ENCODE measurements at regions not wholly inside any gene's neighbourhood (a gene's known extent, or its start where the extent isn't known, plus 50 kb on each side); places are given as distances from the start of the nearest gene placed in this dataset.

DNA sequence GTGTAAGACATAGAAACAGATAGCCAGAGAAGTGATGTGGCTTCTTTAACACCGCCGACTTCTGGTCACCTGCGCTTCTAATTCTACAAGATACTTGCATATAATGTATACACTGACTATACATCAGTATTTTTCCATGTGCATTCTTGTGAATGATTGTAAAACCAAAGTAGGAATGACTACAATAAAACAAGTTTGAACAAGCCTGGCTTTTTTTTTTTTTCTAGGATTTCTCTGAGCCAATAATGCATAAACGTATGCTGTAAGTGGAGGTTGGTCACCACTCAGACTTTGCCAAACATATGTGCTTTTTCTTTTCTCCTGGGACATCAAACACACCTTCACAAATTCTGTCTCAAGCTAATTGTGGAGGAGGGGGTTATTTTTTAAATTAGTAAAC is 237.8 kb upstream of the KIRREL3 start:
- H3K27ac ChIP-seq, result no peak overlapping the region
- H3K27me3 ChIP-seq (replicated peaks; ENCODE audit: insufficient read depth), result no peaks in the 10 kb centered on the region
- WGBS, result 71% methylated on average over 4 of the region's 4 CpGs
- no peaks in the 10 kb centered on the region for H3K9me3 ChIP-seq
- H3K4me1 ChIP-seq (replicated peaks), result no peaks in the 10 kb centered on the region
- no peaks in the 10 kb centered on the region for H3K36me3 ChIP-seq
- intact Hi-C loops (cut with DNase I), result no loop called here
- TF ChIP-seq CTCF (IDR thresholded peaks at IDR 0.05), result no peak
- TF ChIP-seq POLR2AphosphoS5 (IDR thresholded peaks at IDR 0.05), result no peak
- TF ChIP-seq POLR2A (IDR thresholded peaks at IDR 0.05), result no peak
- DNase-seq (ENCODE audit: low spot score), result no peak
- H3K4me3 ChIP-seq, result no peak overlapping the region

GRCh38 chr11:127236776-127237175 is 236.2 kb upstream of the KIRREL3 start:
- Histone ChIP-seq H3K27ac (no peak overlapping the region), H3K27me3 (replicated peaks; ENCODE audit: insufficient read depth) (no peaks in the 10 kb centered on the region), H3K9me3 (no peaks in the 10 kb centered on the region), H3K4me1 (replicated peaks) (no peaks in the 10 kb centered on the region), H3K4me3 (no peak overlapping the region), H3K36me3 (no peaks in the 10 kb centered on the region)
- WGBS, result 96% methylated on average over 1 of the region's 1 CpG
- DNase-seq (ENCODE audit: low spot score), result no peak
- intact Hi-C loops (cut with DNase I), result no loop called here
- TF ChIP-seq POLR2A (IDR thresholded peaks at IDR 0.05), result no peak
- no peak for TF ChIP-seq POLR2AphosphoS5 (IDR thresholded peaks at IDR 0.05)
- TF ChIP-seq CTCF (IDR thresholded peaks at IDR 0.05), result no peak

- H3K36me3 ChIP-seq, result no peaks in the 10 kb centered on the region
- H3K4me3 ChIP-seq, result no peak overlapping the region
- intact Hi-C loops (cut with DNase I), result no loop called here
- TF ChIP-seq CTCF (IDR thresholded peaks at IDR 0.05) (no peak), POLR2A (IDR thresholded peaks at IDR 0.05) (no peak), POLR2AphosphoS5 (IDR thresholded peaks at IDR 0.05) (no peak)
- no peaks in the 10 kb centered on the region for H3K27me3 ChIP-seq (replicated peaks; ENCODE audit: insufficient read depth)
- no peak for DNase-seq (ENCODE audit: low spot score)
- H3K27ac ChIP-seq, result no peak overlapping the region
- H3K4me1 ChIP-seq (replicated peaks), result no peaks in the 10 kb centered on the region
- H3K9me3 ChIP-seq, result no peaks in the 10 kb centered on the region
- 42% methylated on average over 3 of the region's 3 CpGs for WGBS
These were observed 233.4 kb upstream of the KIRREL3 start for GRCh38 chr11:127233998-127234397.

GRCh38 chr11:127230392-127230791 is 229.8 kb upstream of the KIRREL3 start:
- Histone ChIP-seq H3K4me1 (replicated peaks) (no peaks in the 10 kb centered on the region), H3K27me3 (replicated peaks; ENCODE audit: insufficient read depth) (no peaks in the 10 kb centered on the region), H3K36me3 (no peaks in the 10 kb centered on the region), H3K9me3 (no peaks in the 10 kb centered on the region), H3K4me3 (no peak overlapping the region), H3K27ac (no peak overlapping the region)
- TF ChIP-seq POLR2AphosphoS5 (IDR thresholded peaks at IDR 0.05), result no peak
- no peak for TF ChIP-seq CTCF (IDR thresholded peaks at IDR 0.05)
- no peak for TF ChIP-seq POLR2A (IDR thresholded peaks at IDR 0.05)
- WGBS, result 85% methylated on average over 3 of the region's 3 CpGs
- intact Hi-C loops (cut with DNase I), result no loop called here
- DNase-seq (ENCODE audit: low spot score), result no peak

DNA sequence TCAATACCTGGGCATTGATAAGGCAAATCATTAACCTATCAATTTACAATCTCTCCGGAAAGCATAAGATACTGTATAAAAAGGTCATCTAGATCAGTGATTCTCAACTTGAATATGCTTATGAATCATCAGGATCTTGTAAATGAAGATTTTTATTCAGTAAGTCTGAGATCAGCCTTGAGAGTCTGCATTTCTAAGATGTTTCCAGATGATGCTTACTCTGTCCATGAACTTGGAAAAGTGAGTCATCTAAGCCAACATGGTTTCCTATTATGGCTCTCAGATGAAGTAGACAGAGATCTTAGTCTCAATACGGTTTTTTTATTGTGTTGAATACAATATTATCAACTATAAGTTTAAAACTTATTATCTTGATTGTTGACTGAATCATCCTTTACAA is 226.4 kb upstream of the KIRREL3 start:
- no peak for TF ChIP-seq POLR2AphosphoS5 (IDR thresholded peaks at IDR 0.05)
- no peak for TF ChIP-seq CTCF (IDR thresholded peaks at IDR 0.05)
- TF ChIP-seq POLR2A (IDR thresholded peaks at IDR 0.05), result no peak
- no peak for DNase-seq (ENCODE audit: low spot score)
- WGBS, result 81% methylated on average over 2 of the region's 2 CpGs
- no peaks in the 10 kb centered on the region for H3K9me3 ChIP-seq
- H3K27me3 ChIP-seq (replicated peaks; ENCODE audit: insufficient read depth), result no peaks in the 10 kb centered on the region
- no peaks in the 10 kb centered on the region for H3K36me3 ChIP-seq
- intact Hi-C loops (cut with DNase I), result no loop called here
- no peaks in the 10 kb centered on the region for H3K4me1 ChIP-seq (replicated peaks)
- no peak overlapping the region for H3K27ac ChIP-seq
- H3K4me3 ChIP-seq, result no peak overlapping the region

Measured in prostate gland (tissue), 2 donors.